GM12892 (cell line): ENCODE measurements at regions not wholly inside any gene's neighbourhood (a gene's known extent, or its start where the extent isn't known, plus 50 kb on each side); places are given as distances from the start of the nearest gene placed in this dataset.

ENCODE experiments used
- POLR2A ChIP-seq: IDR thresholded peaks from 2 replicates; pipeline ENCODE4 v1.6.1; 2011; ENCODE audit warnings: low read depth, low read length, control low read depth
- POLR2AphosphoS5 ChIP-seq: IDR thresholded peaks from 2 replicates; pipeline ENCODE4 v1.6.1; 2011; ENCODE audit warnings: low read depth, low read length, control low read depth
- TAF1 ChIP-seq: IDR thresholded peaks from 2 replicates; pipeline ENCODE4 v1.6.1; 2011; ENCODE audit warnings: low read depth, mild to moderate bottlenecking, control low read depth, low read length, borderline replicate concordance

- no peak for TF ChIP-seq POLR2AphosphoS5
- no peak for TF ChIP-seq POLR2A
- no peak for TF ChIP-seq TAF1
Observed at GRCh38 chrX:9286234-9286633, 178.6 kb upstream of the TBL1X start.
